Progenitor cell of endocrine pancreas (in vitro differentiated cells): ENCODE measurements at regions not wholly inside any gene's neighbourhood (a gene's known extent, or its start where the extent isn't known, plus 50 kb on each side); places are given as distances from the start of the nearest gene placed in this dataset.

Source experiments
- DNase-seq: peaks from one replicate; pipeline ENCODE4 v3.0.0; 2021; ENCODE audit warnings: low spot score; ENCODE audit not compliant: unreplicated experiment
- H3K27ac Mint-ChIP-seq: 2 replicates; pipeline ENCODE4 v1.8.0; 2021; ENCODE audit warnings: mild to moderate bottlenecking, moderate library complexity, mixed read lengths
- H3K27me3 Mint-ChIP-seq: 2 replicates; pipeline ENCODE4 v1.8.0; 2021; ENCODE audit warnings: mixed read lengths
- H3K36me3 Mint-ChIP-seq: 2 replicates; pipeline ENCODE4 v1.8.0; 2022; ENCODE audit warnings: mixed read lengths; ENCODE audit not compliant: insufficient read depth
- H3K4me1 Mint-ChIP-seq: 2 replicates; pipeline ENCODE4 v1.8.0; 2021; ENCODE audit warnings: low read depth, mixed read lengths
- H3K4me3 Mint-ChIP-seq: 2 replicates; pipeline ENCODE4 v1.8.0; 2021; ENCODE audit warnings: low read depth, mild to moderate bottlenecking, moderate library complexity, mixed read lengths
- H3K9me3 Mint-ChIP-seq: 2 replicates; pipeline ENCODE4 v1.8.0; 2021; ENCODE audit warnings: low read depth, mixed read lengths
- CTCF ChIP-seq: fragments of 200-600 bp; sonication (generic); IDR thresholded peaks from one replicate; pipeline ENCODE4 v1.5.0; 2021; ENCODE audit warnings: antibody characterized with exemption, mild to moderate bottlenecking; ENCODE audit not compliant: unreplicated experiment

GRCh38 chr5:104817127-104817526 lies 1254.5 kb upstream of the NUDT12 start:
- no peak overlapping the region for H3K27ac Mint-ChIP-seq
- no peaks in the 10 kb centered on the region for H3K36me3 Mint-ChIP-seq
- H3K9me3 Mint-ChIP-seq = no peaks in the 10 kb centered on the region
- no peak overlapping the region for H3K4me3 Mint-ChIP-seq
- H3K27me3 Mint-ChIP-seq = no peaks in the 10 kb centered on the region
- no peak for TF ChIP-seq CTCF
- DNase-seq = no peak
- H3K4me1 Mint-ChIP-seq = peaks cover 6% of the 10 kb centered on the region

GRCh38 chr5:104815212-104815611 lies 1252.6 kb upstream of the NUDT12 start:
- Mint-ChIP-seq H3K27ac (no peak overlapping the region), H3K4me3 (no peak overlapping the region), H3K36me3 (no peaks in the 10 kb centered on the region), H3K27me3 (no peaks in the 10 kb centered on the region), H3K9me3 (peaks cover 7% of the 10 kb centered on the region), H3K4me1 (peaks cover 6% of the 10 kb centered on the region)
- DNase-seq = no peak
- no peak for TF ChIP-seq CTCF

- no peak for DNase-seq
- no peaks in the 10 kb centered on the region for H3K4me1 Mint-ChIP-seq
- H3K36me3 Mint-ChIP-seq = no peaks in the 10 kb centered on the region
- H3K9me3 Mint-ChIP-seq = peaks cover 12% of the 10 kb centered on the region
- H3K27me3 Mint-ChIP-seq = no peaks in the 10 kb centered on the region
- no peak overlapping the region for H3K4me3 Mint-ChIP-seq
- TF ChIP-seq CTCF = peak; percentile 23
- H3K27ac Mint-ChIP-seq = no peak overlapping the region
These were observed 1238.0 kb upstream of the NUDT12 start for GRCh38 chr5:104800440-104801048.

- DNase-seq = no peak
- Mint-ChIP-seq H3K9me3 (peaks cover 8% of the 10 kb centered on the region), H3K27me3 (no peaks in the 10 kb centered on the region), H3K4me3 (no peak overlapping the region), H3K4me1 (peaks cover 6% of the 10 kb centered on the region), H3K27ac (no peak overlapping the region), H3K36me3 (no peaks in the 10 kb centered on the region)
- TF ChIP-seq CTCF = no peak
These were observed 1231.1 kb upstream of the NUDT12 start for GRCh38 chr5:104793755-104794080.

- peaks cover 6% of the 10 kb centered on the region for H3K4me1 Mint-ChIP-seq
- H3K4me3 Mint-ChIP-seq = no peak overlapping the region
- H3K9me3 Mint-ChIP-seq = peaks cover 8% of the 10 kb centered on the region
- no peaks in the 10 kb centered on the region for H3K27me3 Mint-ChIP-seq
- H3K27ac Mint-ChIP-seq = peak overlapping the region; percentile 25
- H3K36me3 Mint-ChIP-seq = no peaks in the 10 kb centered on the region
- no peak for DNase-seq
- TF ChIP-seq CTCF = no peak
These were observed 1230.6 kb upstream of the NUDT12 start for GRCh38 chr5:104793031-104793754.
